ENCODE measurements at regions not wholly inside any gene's neighbourhood (a gene's known extent, or its start where the extent isn't known, plus 50 kb on each side); places are given as distances from the start of the nearest gene placed in this dataset.

- H3K36me3 ChIP-seq = no peaks in the 10 kb centered on the region
- peaks cover 0 to 25% (median 4%) of the 10 kb centered on the region in 4 donors for H3K9me3 ChIP-seq
- 31% methylated on average over 1 of the region's 1 CpG for WGBS, 2 donors
- DNase-seq (ENCODE audit: low spot score in 2 of 2) = no peak
- H3K4me3 ChIP-seq = no peak overlapping the region
- H3K4me1 ChIP-seq = no peaks in the 10 kb centered on the region
- H3K27ac ChIP-seq = no peak overlapping the region
- no peaks in the 10 kb centered on the region for H3K27me3 ChIP-seq
- TF ChIP-seq POLR2A (IDR thresholded peaks at IDR 0.05) (no peak), EP300 (IDR thresholded peaks at IDR 0.05) (no peak), CTCF (IDR thresholded peaks at IDR 0.05) (no peak)
Measured at GRCh38 chr14:39563361-39563760, 131.1 kb upstream of the FBXO33 start.

- Histone ChIP-seq H3K36me3 (no peaks in the 10 kb centered on the region), H3K4me3 (no peak overlapping the region), H3K27ac (no peak overlapping the region), H3K4me1 (no peaks in the 10 kb centered on the region), H3K27me3 (no peaks in the 10 kb centered on the region), H3K9me3 (peaks cover 0 to 36% (median 4%) of the 10 kb centered on the region in 4 donors)
- DNase-seq (ENCODE audit: low spot score in 2 of 2) = no peak
- WGBS, 2 donors = 91 to 94% methylated on average over 2 of the region's 2 CpGs
- TF ChIP-seq EP300 (IDR thresholded peaks at IDR 0.05) = no peak
- TF ChIP-seq POLR2A (IDR thresholded peaks at IDR 0.05) = no peak
- no peak for TF ChIP-seq CTCF (IDR thresholded peaks at IDR 0.05)
Measured at GRCh38 chr14:39562175-39562574, 129.9 kb upstream of the FBXO33 start.

- Histone ChIP-seq H3K4me1 (no peaks in the 10 kb centered on the region), H3K36me3 (no peaks in the 10 kb centered on the region), H3K4me3 (no peak overlapping the region), H3K9me3 (peaks cover 0 to 31% (median 6%) of the 10 kb centered on the region in 4 donors), H3K27me3 (no peaks in the 10 kb centered on the region), H3K27ac (no peak overlapping the region)
- DNase-seq (ENCODE audit: low spot score in 2 of 2) = no peak
- TF ChIP-seq CTCF (IDR thresholded peaks at IDR 0.05) (no peak), EP300 (IDR thresholded peaks at IDR 0.05) (no peak), POLR2A (IDR thresholded peaks at IDR 0.05) (no peak)
- WGBS, 2 donors = 71 to 79% methylated on average over 1 of the region's 1 CpG
Measured at GRCh38 chr14:39558525-39558924, 126.3 kb upstream of the FBXO33 start.

- Histone ChIP-seq H3K4me1 (no peaks in the 10 kb centered on the region), H3K27ac (no peak overlapping the region), H3K4me3 (no peak overlapping the region), H3K9me3 (peaks cover 0 to 31% (median 6%) of the 10 kb centered on the region in 4 donors), H3K36me3 (no peaks in the 10 kb centered on the region), H3K27me3 (no peaks in the 10 kb centered on the region)
- TF ChIP-seq POLR2A (IDR thresholded peaks at IDR 0.05) = no peak
- TF ChIP-seq CTCF (IDR thresholded peaks at IDR 0.05) = no peak
- TF ChIP-seq EP300 (IDR thresholded peaks at IDR 0.05) = no peak
- no peak for DNase-seq (ENCODE audit: low spot score in 2 of 2)
- 67 to 94% methylated on average over 4 of the region's 4 CpGs for WGBS, 2 donors
Measured at GRCh38 chr14:39555749-39556148, 123.5 kb upstream of the FBXO33 start.

- no peaks in the 10 kb centered on the region for H3K4me1 ChIP-seq
- H3K36me3 ChIP-seq = no peaks in the 10 kb centered on the region
- no peak for TF ChIP-seq POLR2A (IDR thresholded peaks at IDR 0.05)
- no peak for TF ChIP-seq CTCF (IDR thresholded peaks at IDR 0.05)
- TF ChIP-seq EP300 (IDR thresholded peaks at IDR 0.05) = no peak
- no peak for DNase-seq (ENCODE audit: low spot score in 2 of 2)
- H3K27ac ChIP-seq = no peak overlapping the region
- peaks cover 0 to 26% (median 6%) of the 10 kb centered on the region in 4 donors for H3K9me3 ChIP-seq
- H3K27me3 ChIP-seq = no peaks in the 10 kb centered on the region
- 86 to 89% methylated on average over 5 of the region's 5 CpGs for WGBS, 2 donors
- no peak overlapping the region for H3K4me3 ChIP-seq
Measured at GRCh38 chr14:39554576-39554975, 122.3 kb upstream of the FBXO33 start.
